Adrenal gland (tissue), 5 donors: ENCODE measurements at regions not wholly inside any gene's neighbourhood (a gene's known extent, or its start where the extent isn't known, plus 50 kb on each side); places are given as distances from the start of the nearest gene placed in this dataset.

Experiments used
- CTCF ChIP-seq, 6 experiments: fragments of 450-650 bp in 4 of 6; fragments of 200-600 bp in 2 of 6; sonication (generic) in 1 of 6; IDR thresholded peaks; 1 replicate in 5 of 6; 2 replicates in 1 of 6; pipeline versions ENCODE4 v1.5.1 to v1.8.0; 2016 to 2021; ENCODE audit warnings: antibody characterized with exemption in 6 of 6, mild to moderate bottlenecking in 2 of 6, moderate library complexity in 1 of 6
- POLR2A ChIP-seq, 2 donors: fragments of 450-650 bp; IDR thresholded peaks; one replicate each; pipeline ENCODE4 v1.6.1; 2017; ENCODE audit warnings: antibody characterized with exemption in 2 of 2, mild to moderate bottlenecking in 2 of 2, moderate library complexity in 1 of 2
- donor health status: DM: no; HTN: no; CAD: no.

- TF ChIP-seq POLR2A (IDR thresholded peaks at IDR 0.05) (no peak), CTCF (IDR thresholded peaks at IDR 0.05) (no peak)
Observed at GRCh38 chr15:77817434-77817833, 184.7 kb upstream of the LINGO1 start.
